T-helper 2 cell (primary cell): ENCODE measurements at regions not wholly inside any gene's neighbourhood (a gene's known extent, or its start where the extent isn't known, plus 50 kb on each side); places are given as distances from the start of the nearest gene placed in this dataset.
A peak's percentile ranks its signal among the peaks of the same experiment; 100 is the strongest.

ENCODE experiments used
- DNase-seq, 5 experiments: peaks; one replicate each; pipeline versions ENCODE4 v3.0.0 to v3.0.0-alpha.2; 2012 to 2022

- DNase-seq, result peak; percentile 35 to 90 (median 51)
Observed at GRCh38 chr16:79770244-79771064, 169.9 kb upstream of the MAF start.

GRCh38 chr16:79769928-79770243 is 169.3 kb upstream of the MAF start:
- no peak for DNase-seq

- DNase-seq, result no peak
Observed at GRCh38 chr16:79769270-79769927, 168.9 kb upstream of the MAF start.

- DNase-seq, result peak in 1 of 5 experiments; percentile 10
Observed at GRCh38 chr16:79768276-79768970, 167.9 kb upstream of the MAF start.

DNA sequence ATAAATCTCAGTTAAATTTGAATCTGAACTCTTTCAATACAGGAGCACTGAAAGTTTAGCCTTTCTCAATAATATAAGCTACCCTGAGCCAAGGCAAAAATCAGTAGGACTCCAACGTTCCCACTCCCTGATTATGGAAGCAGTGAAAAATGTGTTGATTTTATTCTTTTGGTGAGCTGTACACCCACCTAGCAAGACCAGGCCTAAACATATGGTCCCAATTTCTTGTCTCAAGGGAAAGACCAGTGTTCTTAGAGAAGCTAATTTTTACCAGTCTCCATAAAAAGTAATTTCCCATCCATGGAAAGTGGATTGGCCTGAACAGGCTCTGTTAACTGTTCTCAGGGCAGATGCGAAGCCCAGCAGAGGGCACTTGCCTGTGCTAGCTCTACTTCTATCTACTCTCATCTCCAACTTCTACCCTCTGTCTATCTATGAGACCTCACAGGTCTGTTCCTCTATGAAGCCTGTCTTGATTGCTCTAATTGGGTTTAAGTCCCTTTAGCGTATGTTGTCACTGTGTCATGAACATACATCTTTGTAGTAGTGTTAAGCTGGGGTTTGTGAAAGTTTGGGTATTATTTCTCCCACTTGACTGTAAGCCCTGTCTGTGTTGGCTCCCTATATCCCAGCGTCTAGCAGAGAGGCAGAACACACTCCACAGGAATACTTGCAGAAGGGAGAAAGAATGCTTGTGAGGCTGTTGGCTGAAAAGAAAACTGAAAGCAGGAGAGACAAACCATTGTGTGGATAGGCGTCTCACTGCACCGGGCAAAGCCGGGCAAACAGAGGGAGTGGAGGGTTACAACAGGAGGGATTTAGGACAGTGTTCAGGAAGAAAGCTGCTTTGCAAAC is 167.1 kb upstream of the MAF start:
- peak in 1 of 5 experiments; percentile 15 for DNase-seq

DNA sequence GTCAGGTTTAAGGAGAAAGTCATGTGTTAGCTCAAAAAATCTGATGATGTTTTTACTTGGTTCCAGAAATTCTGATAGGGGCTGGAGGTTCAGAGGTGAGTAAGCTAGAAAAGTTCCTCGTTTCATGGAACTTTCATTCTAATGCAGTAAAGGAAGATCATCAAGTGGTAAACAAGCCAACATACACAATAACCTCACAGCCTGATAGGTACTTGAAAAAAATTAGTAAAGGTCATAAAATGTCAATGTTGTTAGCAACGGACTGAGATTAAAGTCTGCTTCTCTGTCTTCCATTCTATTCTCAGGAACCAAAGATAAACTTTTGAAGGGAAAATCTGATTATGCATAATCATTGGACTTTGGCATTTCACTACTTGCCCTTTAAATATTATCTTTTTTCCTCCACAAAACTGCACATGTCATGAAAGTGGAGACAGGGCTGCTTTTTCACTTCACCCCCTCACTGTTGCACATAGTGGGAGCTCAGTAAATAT is 165.4 kb upstream of the MAF start:
- no peak for DNase-seq

GRCh38 chr16:79765431-79765830 is 164.9 kb upstream of the MAF start:
- DNase-seq, result no peak

GRCh38 chr16:79764415-79765110 is 164.0 kb upstream of the MAF start:
- DNase-seq, result no peak

GRCh38 chr16:79762217-79762616 is 161.7 kb upstream of the MAF start:
- DNase-seq, result no peak

DNA sequence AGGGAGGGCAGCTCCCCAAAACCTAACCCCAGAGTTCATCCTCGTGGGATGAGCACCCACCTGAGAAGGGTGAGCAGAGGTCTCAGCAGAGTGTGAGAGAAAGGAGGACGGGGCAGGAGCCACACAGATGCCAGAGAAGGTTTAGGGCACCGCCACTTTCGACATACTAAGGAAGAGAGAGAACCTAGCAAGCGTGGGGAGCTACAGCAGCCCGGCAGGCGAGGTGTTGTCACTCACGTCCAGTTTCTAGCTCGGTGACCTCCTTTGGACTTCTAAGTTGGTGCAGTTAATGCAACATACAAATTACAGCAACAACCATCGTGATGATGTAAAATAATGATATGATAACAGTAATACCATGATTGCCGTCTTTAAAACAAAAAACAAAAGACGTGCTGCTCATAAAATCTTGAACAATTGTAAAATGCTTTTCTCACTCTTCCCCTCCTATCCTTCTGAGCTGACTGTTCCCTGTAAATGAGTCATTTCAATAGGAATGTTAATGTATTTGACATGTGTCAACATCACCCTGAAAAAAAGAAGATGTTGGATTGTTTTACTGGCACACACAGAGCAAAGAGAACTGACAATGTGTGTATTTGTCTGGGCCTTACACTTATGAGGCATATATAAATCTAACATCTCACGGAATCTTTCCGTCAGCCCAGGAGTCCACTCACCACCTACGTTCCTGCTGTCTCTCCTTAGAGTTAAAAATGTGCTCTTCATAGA is 158.2 kb upstream of the MAF start:
- DNase-seq, result no peak

DNA sequence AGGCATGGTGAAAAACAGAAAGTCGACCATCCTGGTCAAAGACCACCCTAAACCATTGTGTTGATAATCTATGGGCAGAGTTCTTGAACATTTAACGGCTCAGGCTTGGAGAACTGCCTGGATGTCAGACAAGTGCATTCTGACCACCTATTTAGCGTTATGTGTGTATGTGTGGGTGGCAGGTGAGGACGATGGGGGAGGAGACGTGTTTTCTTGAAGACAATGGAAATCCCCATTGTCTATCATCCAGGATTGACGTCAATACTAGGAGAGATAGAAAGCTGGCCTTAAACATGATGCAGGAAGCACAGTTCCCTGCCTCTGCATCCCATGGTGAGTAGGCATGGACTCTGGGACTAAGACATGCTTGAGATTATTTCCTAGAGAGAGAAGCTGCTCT is 157.4 kb upstream of the MAF start:
- DNase-seq, result peak in 1 of 5 experiments; percentile 37

GRCh38 chr16:79757163-79757562 is 156.6 kb upstream of the MAF start:
- no peak for DNase-seq

DNA sequence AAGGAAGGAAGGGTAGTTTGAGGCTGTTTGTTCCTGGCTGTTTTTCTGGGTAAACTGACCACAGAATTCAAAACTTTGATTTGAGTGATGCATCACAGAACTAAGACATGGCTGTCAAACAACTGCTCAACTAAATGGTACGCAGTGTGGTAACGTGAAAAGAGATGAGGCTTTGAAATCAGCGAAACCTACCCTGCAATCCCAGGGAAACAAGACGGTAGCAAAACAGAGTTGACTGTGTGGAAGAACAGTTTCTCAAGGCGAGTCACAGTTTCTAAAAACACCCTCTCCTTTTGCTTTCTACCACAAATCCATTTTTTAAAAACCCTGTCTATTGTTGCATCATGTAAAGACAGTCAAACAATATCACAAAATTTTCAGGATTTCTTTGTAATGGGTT is 156.0 kb upstream of the MAF start:
- DNase-seq, result no peak

- no peak for DNase-seq
Observed at GRCh38 chr16:79754501-79754900, 154.0 kb upstream of the MAF start.

DNA sequence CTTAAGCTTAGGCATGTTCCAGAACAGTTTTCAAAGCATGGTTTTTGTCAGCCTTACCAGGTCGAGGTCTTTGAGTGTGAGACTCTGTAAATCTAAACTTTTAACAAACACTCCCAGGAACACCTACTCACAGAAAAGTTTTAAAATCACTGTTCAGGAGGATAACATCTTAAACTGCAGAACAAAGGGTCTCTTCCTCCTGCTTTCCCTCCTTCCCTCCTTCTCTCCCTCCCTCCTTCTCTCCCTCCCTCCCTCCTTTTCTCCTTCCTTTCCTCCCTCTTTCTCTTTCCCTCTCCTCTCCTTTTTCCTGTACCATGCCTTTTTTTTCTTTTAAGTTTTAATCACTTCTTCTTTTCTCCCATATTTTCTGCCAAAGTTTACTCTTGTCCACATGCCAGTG is 153.5 kb upstream of the MAF start:
- DNase-seq, result no peak

- no peak for DNase-seq
Observed at GRCh38 chr16:79753286-79753685, 152.7 kb upstream of the MAF start.

DNA sequence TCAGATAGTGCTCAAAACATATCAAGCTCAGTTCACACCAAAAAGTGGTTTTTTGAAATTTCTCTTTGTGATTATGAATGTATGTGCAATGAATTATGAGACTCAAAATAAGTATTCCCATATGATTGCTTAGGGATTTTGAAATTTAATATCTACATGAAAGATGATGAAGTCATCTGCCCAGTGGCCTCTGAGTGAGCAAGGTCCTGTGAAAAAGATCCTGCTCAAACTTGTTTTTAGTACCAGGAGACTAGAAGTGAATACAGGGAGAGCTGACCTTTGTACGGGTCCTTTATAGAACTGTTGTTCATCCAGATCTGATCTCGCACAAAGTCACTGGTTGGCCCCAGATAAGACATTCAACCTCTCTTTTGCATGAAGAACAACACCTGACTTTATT is 151.9 kb upstream of the MAF start:
- DNase-seq, result no peak

GRCh38 chr16:79751471-79752184 is 151.1 kb upstream of the MAF start:
- no peak for DNase-seq

DNA sequence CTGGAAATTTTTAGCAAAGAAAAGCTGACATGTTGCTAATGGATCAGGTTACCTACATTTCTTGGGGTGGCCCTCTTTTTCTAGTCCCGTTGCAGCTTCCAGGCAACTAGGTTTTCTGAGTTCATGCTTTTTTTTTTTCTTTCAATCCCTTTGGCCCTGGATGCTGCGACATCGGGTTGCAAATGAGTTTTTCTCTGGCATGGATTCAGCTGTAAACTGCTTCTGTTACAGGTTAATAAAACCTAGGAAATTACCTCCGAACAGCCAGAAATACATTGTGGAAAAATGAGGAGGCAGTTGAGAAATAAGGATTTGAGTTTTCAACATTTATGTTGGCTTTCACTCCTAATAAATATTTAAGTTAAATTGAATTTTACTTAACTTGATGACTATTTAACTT is 149.8 kb upstream of the MAF start:
- DNase-seq, result no peak

- no peak for DNase-seq
Observed at GRCh38 chr16:79748629-79749028, 148.1 kb upstream of the MAF start.

DNA sequence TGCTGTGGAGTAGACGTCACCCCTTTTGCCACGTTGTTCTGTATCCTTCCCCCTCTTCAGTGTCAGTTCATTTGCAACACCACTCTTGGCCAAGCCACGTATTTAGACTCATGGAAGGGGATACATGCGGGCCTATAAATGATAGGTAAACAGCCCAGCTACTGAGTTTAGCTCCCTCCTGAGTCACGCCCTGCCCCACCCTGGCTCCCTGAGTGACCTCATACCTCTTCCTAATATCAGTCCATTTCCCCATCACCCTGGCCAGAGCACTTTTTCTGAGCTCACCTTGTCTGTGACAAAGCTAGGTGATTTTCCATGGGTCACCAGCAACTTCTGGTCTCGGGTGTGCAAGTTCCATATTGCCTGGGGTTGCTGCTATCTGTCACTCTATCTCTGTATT is 147.2 kb upstream of the MAF start:
- no peak for DNase-seq
